Sigmoid colon (tissue), 6 donors: ENCODE measurements at regions not wholly inside any gene's neighbourhood (a gene's known extent, or its start where the extent isn't known, plus 50 kb on each side); places are given as distances from the start of the nearest gene placed in this dataset.

Experiments used
- DNase-seq: peaks from one replicate; pipeline ENCODE4 v3.0.0-alpha.2; 2019
- H3K27ac ChIP-seq, 4 donors: fragments of 200-600 bp; sonication (generic); one replicate each; pipeline ENCODE4 v1.5.1; 2016 to 2019; ENCODE audit warnings: mild to moderate bottlenecking in 1 of 4
- H3K27me3 ChIP-seq, 3 donors: fragments of 200-600 bp; sonication (generic); one replicate each; pipeline ENCODE4 v1.5.1; 2019; ENCODE audit warnings: mild to moderate bottlenecking in 1 of 3
- H3K36me3 ChIP-seq, 4 donors: fragments of 200-600 bp; sonication (generic); one replicate each; pipeline ENCODE4 v1.5.1; 2016 to 2019
- H3K4me1 ChIP-seq, 4 donors: fragments of 200-600 bp; sonication (generic); one replicate each; pipeline ENCODE4 v1.5.1; 2017 to 2019
- H3K4me3 ChIP-seq, 4 donors: fragments of 200-600 bp; sonication (generic); one replicate each; pipeline ENCODE4 v1.5.1; 2017 to 2019; ENCODE audit warnings: mild to moderate bottlenecking in 2 of 4, moderate library complexity in 1 of 4
- H3K9me3 ChIP-seq, 4 donors: fragments of 200-600 bp in 3 of 4; sonication (generic) in 3 of 4; one replicate each; pipeline versions ENCODE4 v1.5.1 to v1.6.1; 2013 to 2019
- CTCF ChIP-seq, 4 experiments: fragments of 450-650 bp in 3 of 4; fragments of 200-600 bp in 1 of 4; IDR thresholded peaks; one replicate each; pipeline ENCODE4 v1.5.1; 2016 to 2019; ENCODE audit warnings: antibody characterized with exemption in 4 of 4, mild to moderate bottlenecking in 3 of 4, moderate library complexity in 2 of 4
- EP300 ChIP-seq, 4 donors: sonication (generic); formaldehyde crosslinking; IDR thresholded peaks; one replicate each; pipeline ENCODE4 v1.6.1; 2017; ENCODE audit warnings: antibody characterized with exemption in 4 of 4
- POLR2A ChIP-seq, 2 donors: fragments of 450-650 bp; IDR thresholded peaks; one replicate each; pipeline ENCODE4 v1.6.1; 2016; ENCODE audit warnings: antibody characterized with exemption in 2 of 2, mild to moderate bottlenecking in 2 of 2, moderate library complexity in 2 of 2
- POLR2AphosphoS5 ChIP-seq, 4 donors: sonication (generic); formaldehyde crosslinking; IDR thresholded peaks; one replicate each; pipeline ENCODE4 v1.6.1; 2017; ENCODE audit warnings: antibody characterized with exemption in 4 of 4
- WGBS, 2 donors: extraction: QIAGEN DNeasy Blood & Tissue Kit; methylation state at CpG; one replicate each; pipeline ENCODE4 v1.1.7; 2013; 5-methylcytosine and 5-hydroxymethylcytosine counted together
- intact Hi-C: fragments of 100-400 bp; cut with DNase I; formaldehyde crosslinking; loops from one replicate; pipeline ENCODE4 v1.15.1; 2023
- donor health status: healthy with polysubstance abuse.
- donor health status: healthy.

- H3K27me3 ChIP-seq: no peaks in the 10 kb centered on the region
- intact Hi-C loops: no loop called here
- no peak overlapping the region for H3K4me3 ChIP-seq
- DNase-seq: no peak
- H3K4me1 ChIP-seq: peaks cover 0 to 14% (median 8%) of the 10 kb centered on the region in 4 donors
- no peak overlapping the region for H3K27ac ChIP-seq
- H3K9me3 ChIP-seq: no peaks in the 10 kb centered on the region
- no peaks in the 10 kb centered on the region for H3K36me3 ChIP-seq
- TF ChIP-seq CTCF (IDR thresholded peaks at IDR 0.05) (no peak), POLR2A (IDR thresholded peaks at IDR 0.05) (no peak), EP300 (IDR thresholded peaks at IDR 0.05) (no peak), POLR2AphosphoS5 (IDR thresholded peaks at IDR 0.05) (no peak)
- 54 to 76% methylated on average over 2 of the region's 2 CpGs for WGBS, 2 donors
Observed at GRCh38 chr12:75853626-75854025, 177.9 kb downstream of the PHLDA1 start.

GRCh38 chr12:75852956-75853355, 178.6 kb downstream of the PHLDA1 start:
- H3K27me3 ChIP-seq: no peaks in the 10 kb centered on the region
- WGBS, 2 donors: 47 to 71% methylated on average over 2 of the region's 2 CpGs
- TF ChIP-seq CTCF (IDR thresholded peaks at IDR 0.05): no peak
- TF ChIP-seq POLR2AphosphoS5 (IDR thresholded peaks at IDR 0.05): no peak
- TF ChIP-seq EP300 (IDR thresholded peaks at IDR 0.05): no peak
- TF ChIP-seq POLR2A (IDR thresholded peaks at IDR 0.05): no peak
- no peak overlapping the region for H3K4me3 ChIP-seq
- intact Hi-C loops: no loop called here
- no peaks in the 10 kb centered on the region for H3K36me3 ChIP-seq
- no peaks in the 10 kb centered on the region for H3K9me3 ChIP-seq
- H3K27ac ChIP-seq: no peak overlapping the region
- DNase-seq: no peak
- peaks cover 0 to 20% (median 10%) of the 10 kb centered on the region in 4 donors for H3K4me1 ChIP-seq

- Histone ChIP-seq H3K27ac (no peak overlapping the region), H3K4me3 (no peak overlapping the region), H3K27me3 (no peaks in the 10 kb centered on the region), H3K4me1 (peaks cover 0 to 20% (median 10%) of the 10 kb centered on the region in 4 donors), H3K36me3 (no peaks in the 10 kb centered on the region), H3K9me3 (no peaks in the 10 kb centered on the region)
- intact Hi-C loops: no loop called here
- TF ChIP-seq POLR2AphosphoS5 (IDR thresholded peaks at IDR 0.05): no peak
- no peak for TF ChIP-seq POLR2A (IDR thresholded peaks at IDR 0.05)
- TF ChIP-seq EP300 (IDR thresholded peaks at IDR 0.05): no peak
- TF ChIP-seq CTCF (IDR thresholded peaks at IDR 0.05): no peak
- no peak for DNase-seq
- 91 to 96% methylated on average over 3 of the region's 3 CpGs for WGBS, 2 donors
Observed at GRCh38 chr12:75852143-75852542, 179.4 kb downstream of the PHLDA1 start.

- Histone ChIP-seq H3K27me3 (no peaks in the 10 kb centered on the region), H3K4me1 (peaks cover 0 to 20% (median 10%) of the 10 kb centered on the region in 4 donors), H3K27ac (no peak overlapping the region), H3K9me3 (peaks cover 0 to 4% (median 0%) of the 10 kb centered on the region in 4 donors), H3K4me3 (no peak overlapping the region), H3K36me3 (no peaks in the 10 kb centered on the region)
- intact Hi-C loops: no loop called here
- DNase-seq: no peak
- WGBS, 2 donors: 23 to 29% methylated on average over 4 of the region's 4 CpGs
- TF ChIP-seq POLR2A (IDR thresholded peaks at IDR 0.05) (no peak), CTCF (IDR thresholded peaks at IDR 0.05) (no peak), POLR2AphosphoS5 (IDR thresholded peaks at IDR 0.05) (no peak), EP300 (IDR thresholded peaks at IDR 0.05) (no peak)
Observed at GRCh38 chr12:75850721-75851462, 180.7 kb downstream of the PHLDA1 start.
